ENCODE measurements at regions not wholly inside any gene's neighbourhood (a gene's known extent, or its start where the extent isn't known, plus 50 kb on each side); places are given as distances from the start of the nearest gene placed in this dataset.
"Not testable (repeated sequence)": the region's sequence is repeated elsewhere in the genome, so short reads cannot be mapped to it uniquely, and the experiment has no call there.

GRCh38 chr11:89616161-89616560, 93.9 kb upstream of the TRIM77 start:
- not testable (repeated sequence) for H3K4me2 ChIP-seq (ENCODE audit: low read length, poor library complexity, severe bottlenecking); H3K79me1 ChIP-seq (replicated peaks; ENCODE audit: low read length, poor library complexity, severe bottlenecking); H3K23ac ChIP-seq (ENCODE audit: low read length in 2 of 2); H3K18ac ChIP-seq (ENCODE audit: low read depth in 1 of 2, low read length in 2 of 2); H4K91ac ChIP-seq (ENCODE audit: low read length); H3K36me3 ChIP-seq (ENCODE audit: control insufficient read depth in 1 of 2, insufficient read depth in 2 of 2, low read depth in 1 of 2, low read length in 2 of 2); H2AK5ac ChIP-seq (ENCODE audit: low read length, severe bottlenecking); H2BK5ac ChIP-seq (ENCODE audit: low read depth, low read length, poor library complexity, severe bottlenecking); H2AFZ ChIP-seq (ENCODE audit: low read depth, low read length); H4K8ac ChIP-seq (ENCODE audit: low read length); DNase-seq; H2BK12ac ChIP-seq (ENCODE audit: low read length in 2 of 2); H3K4me3 ChIP-seq (ENCODE audit: insufficient read depth in 1 of 2, low read depth in 1 of 2, low read length in 2 of 2); H3K4ac ChIP-seq (ENCODE audit: low read depth in 1 of 2, low read length in 2 of 2); H3K4me1 ChIP-seq (ENCODE audit: control insufficient read depth, insufficient read depth, low read depth, low read length); H3K9me3 ChIP-seq (ENCODE audit: control insufficient read depth, low read length); H2BK120ac ChIP-seq (ENCODE audit: low read depth, low read length); H3K27ac ChIP-seq (ENCODE audit: low read length, poor library complexity, severe bottlenecking); H2BK15ac ChIP-seq (ENCODE audit: low read depth, poor library complexity, severe bottlenecking); H3K27me3 ChIP-seq (ENCODE audit: control insufficient read depth in 1 of 2, insufficient read depth in 1 of 2, low read length in 2 of 2); H3K9ac ChIP-seq (ENCODE audit: low read length); H3K14ac ChIP-seq (ENCODE audit: low read length in 2 of 2)
- WGBS, result 100% methylated on average over 1 of the region's 3 CpGs

- H3K4me3 ChIP-seq (ENCODE audit: insufficient read depth in 1 of 2, low read depth in 1 of 2, low read length in 2 of 2); H2BK120ac ChIP-seq (ENCODE audit: low read depth, low read length); H3K14ac ChIP-seq (ENCODE audit: low read length in 2 of 2); H3K9me3 ChIP-seq (ENCODE audit: control insufficient read depth, low read length); H3K23ac ChIP-seq (ENCODE audit: low read length in 2 of 2); H3K4me2 ChIP-seq (ENCODE audit: low read length, poor library complexity, severe bottlenecking); H3K36me3 ChIP-seq (ENCODE audit: control insufficient read depth in 1 of 2, insufficient read depth in 2 of 2, low read depth in 1 of 2, low read length in 2 of 2); H3K79me1 ChIP-seq (replicated peaks; ENCODE audit: low read length, poor library complexity, severe bottlenecking); H2AFZ ChIP-seq (ENCODE audit: low read depth, low read length); H3K27me3 ChIP-seq (ENCODE audit: control insufficient read depth in 1 of 2, insufficient read depth in 1 of 2, low read length in 2 of 2); H2BK15ac ChIP-seq (ENCODE audit: low read depth, poor library complexity, severe bottlenecking); H3K27ac ChIP-seq (ENCODE audit: low read length, poor library complexity, severe bottlenecking); H3K4ac ChIP-seq (ENCODE audit: low read depth in 1 of 2, low read length in 2 of 2); H3K9ac ChIP-seq (ENCODE audit: low read length); H4K8ac ChIP-seq (ENCODE audit: low read length); H2BK12ac ChIP-seq (ENCODE audit: low read length in 2 of 2); H4K91ac ChIP-seq (ENCODE audit: low read length); H2BK5ac ChIP-seq (ENCODE audit: low read depth, low read length, poor library complexity, severe bottlenecking); H2AK5ac ChIP-seq (ENCODE audit: low read length, severe bottlenecking); H3K18ac ChIP-seq (ENCODE audit: low read depth in 1 of 2, low read length in 2 of 2); H3K4me1 ChIP-seq (ENCODE audit: control insufficient read depth, insufficient read depth, low read depth, low read length): not testable (repeated sequence)
- DNase-seq, result peak; percentile 21
- 0% methylated on average over 1 of the region's 1 CpG for WGBS
Measured at GRCh38 chr11:89616999-89617602, 93.0 kb upstream of the TRIM77 start.

GRCh38 chr11:89620721-89621120, 89.4 kb upstream of the TRIM77 start:
- not testable (repeated sequence) for H3K4me2 ChIP-seq (ENCODE audit: low read length, poor library complexity, severe bottlenecking); H3K27me3 ChIP-seq (ENCODE audit: control insufficient read depth in 1 of 2, insufficient read depth in 1 of 2, low read length in 2 of 2); H3K4me3 ChIP-seq (ENCODE audit: insufficient read depth in 1 of 2, low read depth in 1 of 2, low read length in 2 of 2)

DNA sequence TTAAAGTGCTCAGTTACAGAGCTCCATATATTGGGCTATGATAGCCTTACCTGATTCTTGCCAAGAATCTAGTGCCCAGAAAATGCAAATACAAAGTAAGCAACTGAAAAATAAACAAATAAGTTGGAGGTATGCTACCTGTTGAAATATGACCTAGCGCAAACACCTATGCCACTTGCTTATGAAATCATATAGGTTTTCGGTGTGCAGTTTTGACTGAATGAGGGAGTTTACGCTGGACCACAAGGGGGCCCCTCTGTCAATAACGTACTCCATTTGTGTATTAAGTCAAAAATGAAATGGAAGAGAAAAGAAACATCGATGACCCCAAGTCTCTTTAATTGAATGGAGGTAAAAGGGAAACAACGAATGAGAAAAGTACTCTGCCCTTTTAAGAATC, 84.9 kb upstream of the TRIM77 start:
- WGBS, result 88% methylated on average over 6 of the region's 6 CpGs
- no peak overlapping the region for H2BK5ac ChIP-seq (ENCODE audit: low read depth, low read length, poor library complexity, severe bottlenecking)
- H3K4me2 ChIP-seq (ENCODE audit: low read length, poor library complexity, severe bottlenecking), result no peak overlapping the region
- no peaks in the 10 kb centered on the region for H3K36me3 ChIP-seq (ENCODE audit: control insufficient read depth in 1 of 2, insufficient read depth in 2 of 2, low read depth in 1 of 2, low read length in 2 of 2)
- H3K27me3 ChIP-seq (ENCODE audit: control insufficient read depth in 1 of 2, insufficient read depth in 1 of 2, low read length in 2 of 2), result no peaks in the 10 kb centered on the region
- no peak overlapping the region for H2AK5ac ChIP-seq (ENCODE audit: low read length, severe bottlenecking)
- no peak overlapping the region for H2BK120ac ChIP-seq (ENCODE audit: low read depth, low read length)
- H2AFZ ChIP-seq (ENCODE audit: low read depth, low read length), result no peak overlapping the region
- no peak overlapping the region for H4K8ac ChIP-seq (ENCODE audit: low read length)
- H3K27ac ChIP-seq (ENCODE audit: low read length, poor library complexity, severe bottlenecking), result no peak overlapping the region
- no peak overlapping the region for H2BK12ac ChIP-seq (ENCODE audit: low read length in 2 of 2)
- no peak overlapping the region for H3K4ac ChIP-seq (ENCODE audit: low read depth in 1 of 2, low read length in 2 of 2)
- H3K4me3 ChIP-seq (ENCODE audit: insufficient read depth in 1 of 2, low read depth in 1 of 2, low read length in 2 of 2), result no peak overlapping the region
- H3K4me1 ChIP-seq (ENCODE audit: control insufficient read depth, insufficient read depth, low read depth, low read length), result no peaks in the 10 kb centered on the region
- H2BK15ac ChIP-seq (ENCODE audit: low read depth, poor library complexity, severe bottlenecking), result no peak overlapping the region
- no peaks in the 10 kb centered on the region for H3K9me3 ChIP-seq (ENCODE audit: control insufficient read depth, low read length)
- no peak overlapping the region for H3K9ac ChIP-seq (ENCODE audit: low read length)
- H3K79me1 ChIP-seq (replicated peaks; ENCODE audit: low read length, poor library complexity, severe bottlenecking), result no peaks in the 10 kb centered on the region
- H3K23ac ChIP-seq (ENCODE audit: low read length in 2 of 2), result no peak overlapping the region
- no peak for DNase-seq
- H3K14ac ChIP-seq (ENCODE audit: low read length in 2 of 2), result no peak overlapping the region
- H3K18ac ChIP-seq (ENCODE audit: low read depth in 1 of 2, low read length in 2 of 2), result no peak overlapping the region
- H4K91ac ChIP-seq (ENCODE audit: low read length), result no peak overlapping the region

More at GRCh38 chr11:89620721-89621120, 89.4 kb upstream of the TRIM77 start:
- not testable (repeated sequence) for H4K91ac ChIP-seq (ENCODE audit: low read length); H3K4ac ChIP-seq (ENCODE audit: low read depth in 1 of 2, low read length in 2 of 2); H3K18ac ChIP-seq (ENCODE audit: low read depth in 1 of 2, low read length in 2 of 2); H2AFZ ChIP-seq (ENCODE audit: low read depth, low read length); H2BK12ac ChIP-seq (ENCODE audit: low read length in 2 of 2); H2AK5ac ChIP-seq (ENCODE audit: low read length, severe bottlenecking); H2BK120ac ChIP-seq (ENCODE audit: low read depth, low read length); H3K14ac ChIP-seq (ENCODE audit: low read length in 2 of 2); DNase-seq; H3K9me3 ChIP-seq (ENCODE audit: control insufficient read depth, low read length); H3K9ac ChIP-seq (ENCODE audit: low read length); H3K27ac ChIP-seq (ENCODE audit: low read length, poor library complexity, severe bottlenecking); H3K23ac ChIP-seq (ENCODE audit: low read length in 2 of 2); H3K36me3 ChIP-seq (ENCODE audit: control insufficient read depth in 1 of 2, insufficient read depth in 2 of 2, low read depth in 1 of 2, low read length in 2 of 2); H2BK15ac ChIP-seq (ENCODE audit: low read depth, poor library complexity, severe bottlenecking); H3K4me1 ChIP-seq (ENCODE audit: control insufficient read depth, insufficient read depth, low read depth, low read length); H2BK5ac ChIP-seq (ENCODE audit: low read depth, low read length, poor library complexity, severe bottlenecking); H3K79me1 ChIP-seq (replicated peaks; ENCODE audit: low read length, poor library complexity, severe bottlenecking); H4K8ac ChIP-seq (ENCODE audit: low read length)
- 72% methylated on average over 2 of the region's 3 CpGs for WGBS
